ENCODE measurements at regions not wholly inside any gene's neighbourhood (a gene's known extent, or its start where the extent isn't known, plus 50 kb on each side); places are given as distances from the start of the nearest gene placed in this dataset.
"Not testable (repeated sequence)": the region's sequence is repeated elsewhere in the genome, so short reads cannot be mapped to it uniquely, and the experiment has no call there.

DNA sequence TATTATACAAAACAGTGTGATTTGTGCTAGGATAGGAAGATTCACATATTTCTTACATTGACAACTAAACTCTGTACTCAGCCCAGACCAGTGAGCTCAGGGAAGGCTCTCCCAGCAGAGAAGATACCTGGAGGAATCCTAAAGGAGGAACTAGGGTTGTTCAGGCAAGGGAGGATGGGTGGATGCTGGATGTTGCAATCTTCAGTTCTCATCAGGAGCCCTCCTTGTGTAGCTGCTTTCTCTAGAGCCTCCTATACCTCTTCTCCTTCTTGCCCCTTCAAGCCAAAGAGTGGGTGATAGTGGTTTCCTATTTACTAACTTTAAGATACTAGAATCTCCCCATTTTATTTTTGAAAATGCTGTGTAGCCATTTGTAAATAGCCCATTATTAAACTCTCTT, 117.3 kb downstream of the NKX6-1 start:
- FAIRE-seq (no peak), DNase-seq (ENCODE audit: insufficient read length, low spot score) (no peak)

DNA sequence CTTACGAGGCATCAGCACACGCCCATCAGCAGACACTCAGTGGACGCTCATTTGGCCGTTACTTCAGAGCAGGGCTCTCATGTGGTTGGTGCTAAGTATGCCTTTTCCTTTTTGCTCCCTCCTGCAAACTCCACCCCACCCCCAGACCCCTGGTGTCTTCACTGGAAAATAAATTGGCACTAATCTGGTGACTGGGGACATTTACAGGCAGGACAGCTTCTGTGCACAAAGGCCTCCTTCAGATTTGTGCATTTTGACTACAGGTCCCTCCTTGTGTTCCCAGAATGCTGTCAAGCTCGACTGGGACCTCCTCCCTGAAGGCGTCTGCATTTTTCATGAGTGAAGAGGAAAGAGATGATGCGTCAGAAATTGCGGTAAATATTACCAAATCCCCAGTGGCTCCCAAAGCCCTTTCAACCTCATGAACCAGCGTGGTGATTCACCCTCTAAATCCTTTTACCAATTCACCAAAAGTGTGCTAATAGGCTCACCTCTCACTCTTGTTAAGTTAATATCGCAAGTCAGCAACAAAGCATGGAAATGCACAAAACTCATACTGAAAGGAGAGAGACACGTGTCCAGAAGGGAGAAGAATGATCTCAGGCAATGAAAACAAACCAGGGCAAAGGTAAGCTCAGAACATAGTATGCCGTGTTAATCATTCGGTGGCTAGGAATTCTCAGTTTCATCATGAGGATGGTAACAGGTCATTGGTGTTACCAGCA, 119.0 kb downstream of the NKX6-1 start:
- no peak for DNase-seq (ENCODE audit: insufficient read length, low spot score)
- no peak for FAIRE-seq

DNA sequence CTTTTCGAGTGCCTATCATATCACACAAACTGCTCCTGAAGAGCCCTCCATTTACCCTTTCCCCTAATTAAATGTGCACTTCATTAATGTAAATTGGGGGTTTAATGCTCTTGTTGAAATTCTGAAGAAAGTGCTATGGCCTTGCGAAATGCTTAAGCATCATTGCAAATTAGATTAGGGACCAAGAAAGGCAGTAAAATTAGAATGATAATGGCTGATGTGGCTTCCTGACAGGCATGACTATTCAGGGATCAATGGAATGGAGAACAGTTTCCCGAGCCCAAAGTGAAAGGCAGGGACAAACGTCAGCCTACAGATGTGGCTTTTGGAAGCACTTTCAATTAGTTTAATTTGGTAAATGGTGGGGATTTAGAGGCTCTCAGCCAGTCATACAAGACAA, 120.1 kb downstream of the NKX6-1 start:
- DNase-seq (ENCODE audit: insufficient read length, low spot score), result no peak
- no peak for FAIRE-seq

DNA sequence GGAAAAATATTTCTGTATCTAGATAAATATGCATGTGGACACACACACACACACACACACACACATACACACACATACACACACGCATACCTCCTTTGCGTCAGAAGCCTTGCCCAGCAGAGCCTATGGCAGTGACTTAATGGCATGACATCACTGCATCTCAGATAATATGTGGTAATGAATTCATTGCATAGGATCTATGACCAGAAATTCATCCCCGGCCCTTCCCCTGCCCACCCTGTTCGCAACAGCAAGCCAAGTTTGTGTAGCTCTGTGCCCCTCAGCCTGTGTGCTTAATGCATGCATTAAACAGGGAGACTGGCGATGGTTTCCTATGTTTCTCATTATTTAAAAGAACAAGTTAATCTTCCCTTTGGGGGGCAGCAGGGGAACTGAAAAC, 120.7 kb downstream of the NKX6-1 start:
- DNase-seq (ENCODE audit: insufficient read length, low spot score) (no peak), FAIRE-seq (no peak)

DNA sequence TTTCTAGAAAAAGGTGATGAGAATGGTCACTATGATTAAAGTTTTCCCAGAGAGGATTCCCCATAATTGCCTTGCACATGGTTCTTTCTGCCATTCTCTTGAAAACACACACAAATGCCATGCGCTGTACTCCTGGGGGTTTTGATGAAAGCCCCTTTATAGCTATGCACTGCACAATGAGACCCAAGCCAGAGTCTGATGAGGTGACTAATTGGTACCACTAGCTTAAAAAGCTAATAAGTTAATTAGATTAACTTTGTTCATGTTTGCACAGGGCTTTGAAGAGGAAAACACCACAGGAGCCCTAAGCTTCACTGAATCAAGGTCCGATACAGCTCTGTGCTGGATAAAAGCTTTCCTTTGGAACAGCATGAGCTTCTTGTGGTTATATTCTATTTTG, 132.2 kb downstream of the NKX6-1 start:
- DNase-seq (ENCODE audit: insufficient read length, low spot score) (no peak), FAIRE-seq (no peak)

DNA sequence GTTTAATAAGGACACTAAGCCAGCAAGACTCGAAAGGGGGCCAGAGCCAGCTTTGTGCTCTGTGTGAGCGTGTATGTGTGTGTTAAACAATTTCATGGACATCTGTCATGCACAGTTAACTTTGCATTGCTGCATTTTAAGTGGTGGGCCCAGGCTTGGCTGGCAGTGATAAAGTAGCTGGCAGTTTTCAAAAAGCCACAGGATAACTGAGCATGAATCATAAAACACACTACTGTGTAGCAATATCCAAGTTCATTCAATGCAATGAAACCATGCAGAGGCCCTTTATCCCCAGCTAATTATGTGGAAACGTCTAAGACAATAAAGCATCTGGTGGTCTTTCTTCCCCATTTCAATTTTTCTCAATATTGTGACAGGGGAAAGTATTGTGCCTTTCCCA, 132.9 kb downstream of the NKX6-1 start:
- DNase-seq (ENCODE audit: insufficient read length, low spot score) (no peak), FAIRE-seq (no peak)

DNA sequence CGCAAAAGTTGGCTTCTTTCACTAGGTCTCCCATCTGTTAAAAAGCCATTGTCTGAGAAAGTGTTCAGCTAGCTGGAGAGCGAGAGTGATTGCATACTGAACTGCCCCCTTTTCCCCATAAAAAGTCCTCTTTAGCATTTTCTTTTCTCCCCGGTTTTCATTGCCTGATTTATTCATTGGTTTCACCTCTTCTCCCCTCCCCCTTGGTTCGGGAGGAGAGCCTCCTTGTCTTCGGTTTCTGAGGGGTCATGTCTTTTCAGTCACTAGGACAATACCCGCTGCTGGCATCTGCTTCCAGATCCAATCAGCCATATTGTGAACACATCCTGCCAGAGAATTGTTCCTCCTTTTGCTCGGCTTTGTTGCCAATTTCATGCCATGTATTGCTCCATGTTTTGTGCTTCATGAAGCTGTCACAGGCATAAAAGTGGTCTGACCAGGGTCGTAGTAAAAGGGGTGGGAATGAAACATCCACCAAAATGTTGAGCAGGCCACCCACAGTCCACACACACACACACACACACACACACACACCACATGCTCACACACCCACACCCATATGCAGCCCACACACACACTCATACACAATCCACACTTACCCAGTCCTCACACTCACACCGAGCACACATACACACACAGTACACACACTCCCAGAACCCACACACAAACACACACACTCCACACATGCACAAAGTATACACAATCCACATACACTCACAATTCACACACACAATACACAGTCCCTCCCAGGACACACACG, 136.0 kb downstream of the NKX6-1 start:
- FAIRE-seq, result no peak

DNA sequence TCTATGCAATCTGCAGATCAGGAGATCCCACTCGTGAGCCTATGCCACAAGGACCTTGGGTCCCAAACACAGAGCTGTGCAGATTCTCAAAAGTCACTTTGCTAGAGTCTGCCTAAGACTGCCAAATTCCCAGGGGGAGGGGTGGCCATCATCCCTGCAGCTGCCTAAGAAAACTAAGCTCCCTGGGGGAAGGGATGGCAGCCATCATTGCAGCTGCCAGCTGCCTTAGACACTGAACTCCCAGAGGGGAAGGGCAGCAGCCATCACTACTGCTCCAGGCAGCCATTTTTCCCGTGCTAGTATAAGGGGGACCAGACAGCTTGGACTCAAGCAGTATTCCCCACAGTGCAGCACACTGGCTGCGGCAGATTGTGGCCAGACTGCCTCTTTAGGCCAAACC, 156.9 kb downstream of the NKX6-1 start:
- FAIRE-seq (no peak), DNase-seq (ENCODE audit: insufficient read length, low spot score) (no peak)

More for the DNA sequence above, 136.0 kb downstream of the NKX6-1 start:
- DNase-seq (ENCODE audit: insufficient read length, low spot score), result no peak

DNA sequence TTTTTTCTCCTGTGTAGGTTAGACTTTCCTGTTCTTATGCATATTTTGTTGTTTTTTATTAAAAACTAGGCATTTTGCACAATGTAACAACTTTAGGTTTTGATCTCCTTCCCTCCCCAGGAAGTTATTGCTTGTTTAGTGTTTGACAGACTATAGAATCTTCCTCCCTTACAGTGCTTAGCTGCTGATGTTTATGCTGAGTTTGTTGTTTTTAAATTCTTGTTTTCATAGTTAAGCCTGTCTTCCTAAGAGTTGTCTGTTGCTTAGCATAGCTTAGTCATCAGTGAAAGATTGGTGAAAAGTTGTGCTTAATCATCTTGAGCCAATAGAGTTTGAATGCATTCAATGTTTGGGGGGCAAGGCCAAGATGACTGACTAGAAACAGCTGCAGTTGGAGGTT, 157.5 kb downstream of the NKX6-1 start:
- FAIRE-seq (no peak), DNase-seq (ENCODE audit: insufficient read length, low spot score) (no peak)

DNA sequence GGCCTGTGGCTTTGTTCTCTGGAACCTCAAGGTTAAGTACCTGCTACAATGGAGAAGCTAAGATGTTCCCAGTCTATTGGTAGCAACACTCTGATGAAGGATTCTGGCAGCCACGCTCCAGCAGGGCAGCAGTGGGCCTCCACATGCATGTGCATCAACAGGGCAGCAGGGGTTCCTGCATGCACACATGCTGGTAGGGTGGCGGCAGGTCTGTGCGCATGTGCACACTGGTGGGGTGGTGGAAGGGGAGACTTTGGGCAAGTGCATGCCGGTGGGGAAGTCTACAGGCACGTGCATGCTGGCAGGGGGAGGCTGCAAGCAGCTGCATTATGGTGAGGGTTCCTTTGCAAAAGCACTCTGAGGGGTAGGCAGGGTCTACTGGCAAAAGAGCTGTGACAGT, 160.7 kb downstream of the NKX6-1 start:
- DNase-seq (ENCODE audit: insufficient read length, low spot score) (no peak), FAIRE-seq (no peak)

DNA sequence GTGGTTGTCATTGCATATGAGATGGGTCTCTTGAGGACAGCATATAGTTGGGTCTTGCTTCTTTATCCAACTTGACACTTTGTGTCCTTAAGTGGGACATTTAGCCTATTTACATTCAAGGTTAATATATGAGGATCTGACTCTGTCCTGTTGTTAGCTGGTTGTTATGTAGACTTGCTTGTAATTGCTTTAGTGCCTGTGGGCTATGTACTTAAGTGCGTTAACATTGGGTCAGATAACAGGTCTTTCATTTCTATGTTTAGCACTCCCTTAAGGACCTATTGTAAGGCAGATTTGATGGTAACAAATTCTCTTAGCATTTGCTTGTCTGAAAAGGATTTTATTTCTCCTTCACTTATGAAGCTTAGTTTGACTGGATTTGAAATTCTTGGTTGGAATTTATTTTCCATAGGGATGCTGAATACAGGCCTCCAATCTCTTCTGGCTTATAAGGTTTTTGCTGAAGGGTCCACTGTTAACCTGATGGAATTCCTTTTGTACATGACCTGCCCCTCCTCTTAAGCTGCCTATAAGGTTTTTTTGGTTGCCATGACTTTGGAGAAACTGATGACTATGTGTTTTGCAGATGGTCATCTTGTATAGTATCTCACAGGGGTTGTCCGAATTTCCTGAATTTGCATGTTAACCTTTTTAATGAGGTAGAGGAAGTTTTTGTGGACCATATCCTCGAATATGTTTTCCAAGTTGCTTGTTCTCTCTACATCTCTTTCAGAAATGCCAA, 162.0 kb downstream of the NKX6-1 start:
- FAIRE-seq (no peak), DNase-seq (ENCODE audit: insufficient read length, low spot score) (no peak)

DNA sequence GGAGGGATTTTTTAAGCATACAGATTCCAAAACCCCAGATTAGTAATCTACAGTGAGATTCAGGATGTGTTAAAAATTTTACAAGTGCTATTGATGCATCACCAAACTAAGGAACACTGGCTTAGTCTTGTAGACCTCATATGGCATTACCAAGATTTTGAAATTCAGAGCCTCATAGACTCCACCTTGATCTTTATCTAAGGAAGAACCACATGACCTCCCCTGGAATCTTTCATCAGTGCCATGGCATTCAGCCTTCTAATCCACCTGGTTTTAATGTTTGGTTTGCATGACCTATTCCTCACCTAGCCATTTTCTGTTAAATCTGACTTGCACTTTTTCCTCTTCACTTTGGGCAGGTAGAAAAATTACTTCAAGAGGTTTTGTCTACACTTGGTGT, 171.6 kb downstream of the NKX6-1 start:
- DNase-seq (ENCODE audit: insufficient read length, low spot score) (no peak), FAIRE-seq (no peak)

DNA sequence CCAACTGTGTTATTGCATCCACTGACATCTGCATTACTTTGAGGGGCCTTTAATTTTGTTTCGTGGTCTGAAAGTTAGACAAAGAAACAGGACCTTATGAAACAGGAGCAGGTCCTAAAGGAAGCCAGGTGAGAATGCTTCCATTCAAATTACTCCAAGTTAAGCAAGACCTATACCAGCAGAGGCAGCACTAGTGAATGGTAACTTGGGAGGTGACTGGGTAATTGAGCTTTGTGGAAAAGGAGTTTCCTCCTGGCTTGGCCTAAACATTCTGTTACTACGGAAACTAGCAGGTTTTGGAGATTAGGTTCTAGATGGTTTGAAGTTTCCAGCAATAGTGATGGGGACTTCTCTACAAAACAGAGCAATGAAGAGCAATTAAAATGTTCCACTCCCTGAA, 173.5 kb downstream of the NKX6-1 start:
- DNase-seq (ENCODE audit: insufficient read length, low spot score) (no peak), FAIRE-seq (no peak)

DNA sequence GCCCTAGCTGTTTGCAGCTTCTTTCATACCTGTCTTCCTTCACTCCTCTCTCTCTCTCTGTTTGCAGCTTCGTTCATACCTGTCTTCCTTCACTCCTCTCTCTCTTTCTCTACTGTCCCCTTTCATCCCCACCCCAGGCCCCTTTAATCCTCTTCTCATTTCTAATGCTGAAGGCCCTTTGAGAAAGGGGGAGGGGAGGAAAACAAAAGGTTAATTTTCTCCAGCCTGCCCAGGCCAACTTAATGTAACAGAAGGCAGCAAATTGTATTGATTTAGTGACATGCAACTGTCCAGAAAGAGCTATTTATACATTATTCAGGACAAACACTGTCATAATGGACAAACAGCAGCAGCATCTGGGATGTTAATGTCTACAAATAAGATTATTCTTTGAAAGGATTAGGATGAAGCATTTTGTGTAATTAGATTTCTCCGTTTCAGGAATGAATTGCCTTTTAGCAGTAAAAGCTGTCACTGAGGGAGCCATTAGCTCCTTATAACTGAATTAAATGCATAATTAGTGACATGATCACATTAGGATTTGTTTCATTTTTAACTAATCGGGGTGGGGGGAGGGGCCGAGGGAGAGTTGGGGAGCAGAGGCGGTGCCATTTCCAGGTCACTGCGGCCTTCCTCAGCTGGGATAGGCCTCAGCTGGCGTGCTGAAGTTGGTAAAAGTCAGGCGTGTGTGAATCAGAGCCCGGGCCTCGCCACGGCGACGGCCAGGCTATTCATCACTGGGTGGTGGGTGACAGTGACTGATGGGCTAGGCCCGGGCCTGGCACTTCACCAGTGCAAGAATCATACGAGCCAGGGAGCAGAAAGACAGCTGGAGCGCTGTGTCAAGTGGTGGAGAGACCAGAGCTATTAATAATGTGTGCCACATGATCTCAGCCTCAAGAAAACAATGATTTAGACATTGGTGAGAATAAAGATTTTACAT, 174.5 kb downstream of the NKX6-1 start:
- FAIRE-seq, result no peak
- DNase-seq (ENCODE audit: insufficient read length, low spot score), result no peak

DNA sequence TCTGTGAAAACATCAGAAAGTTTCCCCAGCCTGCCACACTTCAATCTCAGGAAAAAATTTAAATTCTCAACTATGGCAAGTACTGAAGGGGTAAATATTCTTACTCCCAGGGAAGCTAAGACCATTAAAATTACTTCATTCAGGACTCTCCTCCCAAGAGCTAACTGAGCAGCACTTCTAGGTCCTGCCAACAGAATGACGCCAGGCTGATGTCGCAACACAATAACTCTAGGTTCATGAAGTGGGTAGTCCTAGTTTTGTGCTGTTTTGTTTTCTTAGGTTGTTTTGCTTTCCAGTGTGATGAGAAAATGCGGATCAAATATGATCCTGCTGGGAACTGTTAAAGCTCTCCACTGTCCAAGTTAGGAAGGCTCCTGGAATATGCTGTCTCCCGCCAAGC, 180.0 kb downstream of the NKX6-1 start:
- no peak for FAIRE-seq

DNA sequence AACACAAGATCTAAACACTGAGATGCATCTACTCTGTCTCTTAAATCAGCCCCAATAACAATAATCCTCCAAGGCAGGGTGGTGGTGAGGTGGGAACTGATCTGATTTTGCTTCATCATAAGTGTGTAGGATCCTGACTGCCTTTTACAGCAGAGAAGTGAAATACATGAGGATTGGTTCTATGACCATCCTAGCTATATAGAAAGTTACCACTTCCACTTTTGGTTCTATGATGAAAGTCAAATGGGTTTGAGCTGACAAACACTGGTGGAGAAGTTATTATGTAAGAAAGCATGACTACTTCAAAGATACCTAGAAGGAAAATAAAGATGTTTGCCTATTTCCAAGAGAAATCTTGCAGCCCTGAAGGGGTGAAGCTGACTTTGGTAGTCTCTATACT, 181.6 kb downstream of the NKX6-1 start:
- DNase-seq (ENCODE audit: insufficient read length, low spot score), result no peak
- FAIRE-seq, result no peak

More for the DNA sequence above, 180.0 kb downstream of the NKX6-1 start:
- no peak for DNase-seq (ENCODE audit: insufficient read length, low spot score)

DNA sequence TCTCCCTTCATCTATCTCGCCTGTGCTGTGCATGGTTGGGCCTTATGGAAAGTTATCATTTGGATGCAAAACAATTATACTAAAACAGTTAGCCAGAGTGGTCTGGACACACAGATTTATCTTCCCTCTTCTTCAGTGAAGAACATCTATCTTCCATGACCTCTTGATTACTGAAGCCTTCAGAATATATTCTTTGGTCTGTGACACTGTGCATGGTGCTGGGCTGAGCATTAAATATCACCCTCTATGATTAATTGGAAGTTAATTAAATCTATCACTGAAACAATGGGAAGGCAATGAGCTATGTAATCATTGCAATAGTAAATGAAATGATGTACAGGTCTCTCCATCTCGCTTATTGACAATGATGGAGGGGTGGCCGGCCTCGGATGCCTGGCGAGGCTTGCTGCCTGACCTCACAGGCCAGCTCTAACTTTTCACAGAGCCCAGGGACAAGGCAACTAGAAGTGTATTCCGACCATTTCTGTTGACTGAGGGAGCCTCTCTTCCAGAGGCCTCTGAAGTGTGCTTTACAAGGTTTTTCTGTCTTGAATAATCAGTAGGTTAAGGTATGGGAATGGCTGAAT, 186.6 kb downstream of the NKX6-1 start:
- FAIRE-seq (no peak), DNase-seq (ENCODE audit: insufficient read length, low spot score) (no peak)

DNA sequence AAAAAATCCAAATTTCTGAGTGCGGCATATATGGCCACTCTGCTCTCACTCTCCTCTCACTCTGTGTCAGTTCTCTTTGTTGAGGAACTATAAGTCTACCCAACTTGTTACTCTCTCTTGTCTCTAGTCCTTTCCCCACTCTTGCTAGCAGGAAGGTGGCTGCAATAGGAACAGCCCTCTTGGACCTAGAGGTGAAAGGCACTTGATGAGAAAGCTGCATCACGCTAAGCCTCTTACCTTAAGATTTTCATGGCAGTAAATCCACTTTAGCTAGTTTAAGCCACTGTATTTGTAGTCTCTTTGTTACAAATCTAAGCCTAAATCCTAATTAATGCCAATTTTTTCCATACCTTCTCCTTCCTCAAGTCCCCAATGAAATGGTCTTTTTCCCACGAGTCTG, 189.9 kb downstream of the NKX6-1 start:
- no peak for FAIRE-seq
- no peak for DNase-seq (ENCODE audit: insufficient read length, low spot score)

DNA sequence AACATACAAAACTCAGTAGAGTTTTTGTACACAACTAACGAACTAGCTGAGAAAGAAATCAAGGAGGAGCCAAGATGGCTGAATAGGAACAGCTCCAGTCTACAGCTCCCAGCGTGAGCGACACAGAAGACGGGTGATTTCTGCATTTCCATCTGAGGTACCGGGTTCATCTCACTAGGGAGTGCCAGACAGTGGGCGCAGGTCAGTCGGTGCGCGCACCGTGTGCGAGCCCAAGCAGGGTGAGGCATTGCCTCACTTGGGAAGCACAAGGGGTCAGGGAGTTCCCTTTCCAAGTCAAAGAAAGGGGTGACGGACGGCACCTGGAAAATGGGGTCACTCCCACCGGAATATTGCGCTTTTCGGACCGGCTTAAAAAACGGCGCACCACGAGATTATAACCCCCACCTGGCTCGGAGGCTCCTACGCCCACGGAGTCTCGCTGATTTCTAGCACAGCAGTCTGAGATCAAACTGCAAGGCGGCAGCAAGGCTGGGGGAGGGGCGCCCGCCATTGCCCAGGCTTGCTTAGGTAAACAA, 200.3 kb downstream of the NKX6-1 start:
- not testable (repeated sequence) for FAIRE-seq; DNase-seq (ENCODE audit: insufficient read length, low spot score)

Measured in HTR-8/SVneo (cell line).